ENCODE measurements at regions not wholly inside any gene's neighbourhood (a gene's known extent, or its start where the extent isn't known, plus 50 kb on each side); places are given as distances from the start of the nearest gene placed in this dataset.

DNA sequence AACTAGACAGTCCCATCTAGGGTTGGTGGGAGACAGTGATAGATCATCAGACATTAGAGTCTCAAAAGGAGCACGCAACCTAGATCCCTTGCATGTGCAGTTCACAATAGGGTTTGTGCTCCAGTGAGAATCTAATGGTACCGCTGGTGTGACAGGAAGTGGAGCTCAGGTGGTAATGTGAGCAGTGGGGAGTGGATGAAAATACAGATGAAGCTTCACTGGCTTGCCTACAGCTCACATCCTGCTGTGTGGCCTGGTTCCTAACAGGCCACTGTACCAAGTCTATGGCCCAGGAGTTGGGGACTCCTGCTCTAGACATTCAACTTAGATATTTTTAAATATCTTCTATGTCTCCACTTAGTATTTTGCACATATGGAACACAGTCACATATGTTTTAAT is 231.1 kb upstream of the NRIP1 start:
- TF ChIP-seq POLR2AphosphoS5 (IDR thresholded peaks at IDR 0.05; ENCODE audit: low read depth, low read length) (no peak), POLR2A (IDR thresholded peaks at IDR 0.05; ENCODE audit: low read depth, low read length) (no peak), TAF1 (IDR thresholded peaks at IDR 0.05; ENCODE audit: borderline replicate concordance, low read depth, low read length) (no peak)

All from GM12892 (cell line).